ENCODE measurements at regions not wholly inside any gene's neighbourhood (a gene's known extent, or its start where the extent isn't known, plus 50 kb on each side); places are given as distances from the start of the nearest gene placed in this dataset.

DNA sequence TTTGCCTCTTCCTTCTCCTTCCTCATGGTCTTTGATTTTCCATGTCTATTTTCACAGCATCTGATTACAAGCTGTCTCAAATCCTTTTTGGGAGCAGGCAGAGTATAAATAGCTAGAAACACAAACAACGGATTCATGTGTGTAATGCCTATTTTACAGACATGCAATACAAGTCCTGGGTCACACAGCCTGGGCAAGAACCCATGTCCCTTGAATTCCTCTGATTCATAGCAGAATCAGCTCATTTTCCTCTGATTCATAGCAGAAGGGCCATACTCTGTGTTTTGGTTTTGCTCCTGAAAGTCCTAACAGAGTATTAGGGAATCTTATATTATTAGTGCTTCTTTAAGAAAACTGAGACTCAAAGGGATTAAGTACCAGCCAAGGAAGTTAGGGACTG lies 71.3 kb downstream of the IRX5 start:
- Histone ChIP-seq H3K56ac (ENCODE audit: extremely low read depth, insufficient read depth, low read length) (no peak overlapping the region), H3K18ac (ENCODE audit: low read depth, low read length) (no peak overlapping the region), H3K27me3 (ENCODE audit: control insufficient read depth, insufficient read depth, low read length) (no peaks in the 10 kb centered on the region), H3K23ac (ENCODE audit: low read depth, low read length) (no peak overlapping the region), H3K4ac (ENCODE audit: low read depth, low read length) (no peak overlapping the region), H3K14ac (replicated peaks; ENCODE audit: low read depth, low read length) (no peak overlapping the region), H4K91ac (ENCODE audit: insufficient read depth, low read depth, low read length) (no peak overlapping the region), H2BK15ac (ENCODE audit: low read depth, low read length) (no peak overlapping the region), H2BK20ac (ENCODE audit: low read depth, low read length) (no peak overlapping the region), H4K8ac (ENCODE audit: low read depth in 2 of 2, low read length in 2 of 2) (no peak overlapping the region), H2BK120ac (ENCODE audit: low read depth, low read length) (no peak overlapping the region), H4K5ac (ENCODE audit: low read depth, low read length) (no peak overlapping the region), H3K79me1 (ENCODE audit: low read depth in 1 of 2, low read length in 2 of 2) (no peaks in the 10 kb centered on the region), H2AK9ac (replicated peaks; ENCODE audit: low read depth, low read length, poor library complexity) (no peak overlapping the region), H3K4me3 (ENCODE audit: insufficient read depth, low read depth, low read length) (no peak overlapping the region), H3K4me1 (ENCODE audit: control insufficient read depth, insufficient read depth, low read length) (no peaks in the 10 kb centered on the region), H2AFZ (replicated peaks; ENCODE audit: low read length, poor library complexity) (no peak overlapping the region), H3K27ac (ENCODE audit: insufficient read depth, low read length) (no peak overlapping the region), H3K9me3 (ENCODE audit: control insufficient read depth, insufficient read depth, low read length) (no peaks in the 10 kb centered on the region), H3K9ac (ENCODE audit: low read depth, low read length) (no peak overlapping the region), H3K9me1 (ENCODE audit: insufficient read depth, low read length) (no peaks in the 10 kb centered on the region), H3K36me3 (ENCODE audit: control insufficient read depth, insufficient read depth, low read length) (no peaks in the 10 kb centered on the region), H2AK5ac (ENCODE audit: low read depth, low read length) (no peak overlapping the region), H3K4me2 (ENCODE audit: low read depth, low read length) (no peak overlapping the region), H4K20me1 (ENCODE audit: insufficient read depth, low read length) (no peaks in the 10 kb centered on the region), H2BK5ac (ENCODE audit: low read depth, low read length, poor library complexity, severe bottlenecking) (no peak overlapping the region)
- intact Hi-C loops (cut with micrococcal nuclease): no loop called here
- DNase-seq (no peak), ATAC-seq (ENCODE audit: low read depth) (no peak)
- dilution Hi-C loops (cut with HindIII; ENCODE audit: low sequenced_read_pairs, unreplicated experiment): no loop called here
- TF ChIP-seq USF2 (IDR thresholded peaks at IDR 0.05; ENCODE audit: low read depth, low read length) (no peak), BHLHE40 (IDR thresholded peaks at IDR 0.05; ENCODE audit: low read depth, low read length) (no peak), SMC3 (IDR thresholded peaks at IDR 0.05; ENCODE audit: low read depth, low read length) (no peak), POLR2A (IDR thresholded peaks at IDR 0.05; ENCODE audit: low read depth, low read length) (no peak), CTCF (conservative IDR thresholded peaks at IDR 0.05; ENCODE audit: low read depth, low read length) (no peak)
- in situ Hi-C loops (cut with MboI; ENCODE audit: low sequenced_read_pairs): no loop called here
- ChIA-PET CTCF (no interaction called here), POLR2A (ENCODE audit: unreplicated experiment) (no interaction called here)
- BruUV-seq (replicated peaks): no TSS peak
- WGBS, 2 experiments (ENCODE audit: extremely low coverage in 2 of 2, insufficient read length in 1 of 2): no CpG with 5 or more reads among the region's 1 CpG

Data from IMR-90 (cell line).